GM21723 (cell line): ENCODE measurements at regions not wholly inside any gene's neighbourhood (a gene's known extent, or its start where the extent isn't known, plus 50 kb on each side); places are given as distances from the start of the nearest gene placed in this dataset.
"Not testable (repeated sequence)": the region's sequence is repeated elsewhere in the genome, so short reads cannot be mapped to it uniquely, and the experiment has no call there.

Experiments used
- ATAC-seq: cut with Tn5 transposase; IDR thresholded peaks from one replicate; pipeline ENCODE4 v1.9.1; 2021; ENCODE audit warnings: mild to moderate bottlenecking, moderate library complexity; ENCODE audit not compliant: unreplicated experiment

GRCh38 chr5:56733580-56733979 lies 81.8 kb upstream of the MAP3K1 start:
- no peak for ATAC-seq

GRCh38 chr5:56732121-56732520 lies 83.2 kb upstream of the MAP3K1 start:
- no peak for ATAC-seq

- ATAC-seq: not testable (repeated sequence)
These were observed 83.9 kb upstream of the MAP3K1 start for GRCh38 chr5:56731473-56731872.

- ATAC-seq: no peak
These were observed 85.9 kb upstream of the MAP3K1 start for GRCh38 chr5:56729488-56729887.

- no peak for ATAC-seq
These were observed 89.5 kb upstream of the MAP3K1 start for GRCh38 chr5:56725711-56726411.

- ATAC-seq: not testable (repeated sequence)
These were observed 90.5 kb upstream of the MAP3K1 start for GRCh38 chr5:56724857-56725256.

- no peak for ATAC-seq
These were observed 93.0 kb upstream of the MAP3K1 start for GRCh38 chr5:56722317-56722716.

GRCh38 chr5:56717253-56717987 lies 97.9 kb upstream of the MAP3K1 start:
- no peak for ATAC-seq

GRCh38 chr5:56715986-56716385 lies 99.4 kb upstream of the MAP3K1 start:
- ATAC-seq: no peak

- ATAC-seq: no peak
These were observed 102.3 kb upstream of the MAP3K1 start for GRCh38 chr5:56712895-56713591.

- no peak for ATAC-seq
These were observed 104.3 kb upstream of the MAP3K1 start for GRCh38 chr5:56710826-56711590.

- no peak for ATAC-seq
These were observed 108.8 kb upstream of the MAP3K1 start for GRCh38 chr5:56706504-56706903.

- no peak for ATAC-seq
These were observed 110.1 kb upstream of the MAP3K1 start for GRCh38 chr5:56705217-56705616.

- no peak for ATAC-seq
These were observed 111.4 kb upstream of the MAP3K1 start for GRCh38 chr5:56703952-56704351.

GRCh38 chr5:56700711-56701110 lies 114.6 kb upstream of the MAP3K1 start:
- ATAC-seq: no peak

GRCh38 chr5:56699538-56699937 lies 115.8 kb upstream of the MAP3K1 start:
- no peak for ATAC-seq

GRCh38 chr5:56698463-56699381 lies 116.6 kb upstream of the MAP3K1 start:
- ATAC-seq: no peak

GRCh38 chr5:56696900-56697299 lies 118.4 kb upstream of the MAP3K1 start:
- no peak for ATAC-seq

GRCh38 chr5:56693220-56693579 lies 122.1 kb upstream of the MAP3K1 start:
- no peak for ATAC-seq
